WTC11 (cell line): ENCODE measurements at regions not wholly inside any gene's neighbourhood (a gene's known extent, or its start where the extent isn't known, plus 50 kb on each side); places are given as distances from the start of the nearest gene placed in this dataset.

ENCODE experiments used
- ATAC-seq: fragments of 200-7000 bp; cut with Tn5 transposase; 2 replicates; pipeline ENCODE4 v1.10.0; 2021; ENCODE audit warnings: mild to moderate bottlenecking, moderate library complexity
- CTCF ChIA-PET: fragments of 300-600 bp; sonication (Branson Sonifier 250); formaldehyde crosslinking; loops from one replicate; lab custom pipeline; 2021; ENCODE audit warnings: antibody characterized with exemption; lab: Charles Lee
- POLR2A ChIA-PET: fragments of 350-600 bp; sonication (Branson Sonifier 250); formaldehyde crosslinking; loops from one replicate; lab custom pipeline; 2021; ENCODE audit warnings: antibody characterized with exemption; lab: Charles Lee
- DNase-seq: peaks from one replicate; pipeline ENCODE4 v3.0.0; 2021; ENCODE audit warnings: low spot score
- H3K27ac Mint-ChIP-seq: 2 replicates; pipeline ENCODE4 v1.8.0; 2021; ENCODE audit warnings: mixed read lengths
- H3K27me3 Mint-ChIP-seq: 2 replicates; pipeline ENCODE4 v1.8.0; 2021; ENCODE audit warnings: low read depth, mild to moderate bottlenecking, moderate library complexity, mixed read lengths
- H3K36me3 Mint-ChIP-seq: 2 replicates; pipeline ENCODE4 v1.8.0; 2021; ENCODE audit warnings: mixed read lengths
- H3K4me1 Mint-ChIP-seq: 2 replicates; pipeline ENCODE4 v1.8.0; 2022; ENCODE audit warnings: mixed read lengths
- H3K4me3 Mint-ChIP-seq: 2 replicates; pipeline ENCODE4 v1.8.0; 2021; ENCODE audit warnings: mild to moderate bottlenecking, moderate library complexity, mixed read lengths
- H3K9me3 Mint-ChIP-seq: 2 replicates; pipeline ENCODE4 v1.8.0; 2021; ENCODE audit warnings: mixed read lengths
- ATF2 ChIP-seq: sonication (generic); formaldehyde crosslinking; IDR thresholded peaks from 2 replicates; pipeline ENCODE4 v1.8.1; 2022; ENCODE audit warnings: low read depth, missing genetic modification reagents, borderline replicate concordance
- E2F1 ChIP-seq: sonication (generic); formaldehyde crosslinking; IDR thresholded peaks from 2 replicates; pipeline ENCODE4 v1.8.0; 2022; ENCODE audit warnings: mild to moderate bottlenecking, missing genetic modification reagents
- E2F4 ChIP-seq: sonication (generic); formaldehyde crosslinking; IDR thresholded peaks from 2 replicates; pipeline ENCODE4 v1.8.1; 2022; ENCODE audit warnings: low read depth, mild to moderate bottlenecking, moderate library complexity, missing genetic modification reagents, borderline replicate concordance
- ESRRA ChIP-seq: sonication (generic); formaldehyde crosslinking; IDR thresholded peaks from 2 replicates; pipeline ENCODE4 v1.8.1; 2022; ENCODE audit warnings: mild to moderate bottlenecking, missing genetic modification reagents, borderline replicate concordance
- FOXJ3 ChIP-seq: sonication (generic); formaldehyde crosslinking; IDR thresholded peaks from 2 replicates; pipeline ENCODE4 v1.9.0; 2021; ENCODE audit warnings: missing genetic modification reagents, mild to moderate bottlenecking, borderline replicate concordance
- FOXP4 ChIP-seq: sonication (generic); formaldehyde crosslinking; IDR thresholded peaks from 2 replicates; pipeline ENCODE4 v1.8.0; 2022; ENCODE audit warnings: mild to moderate bottlenecking, missing genetic modification reagents
- GABPB1 ChIP-seq: sonication (generic); formaldehyde crosslinking; IDR thresholded peaks from 2 replicates; pipeline ENCODE4 v1.8.1; 2023; ENCODE audit warnings: mild to moderate bottlenecking, missing genetic modification reagents
- IRF2 ChIP-seq: sonication (generic); formaldehyde crosslinking; IDR thresholded peaks from 2 replicates; pipeline ENCODE4 v1.8.0; 2022; ENCODE audit warnings: low read depth, missing genetic modification reagents, borderline replicate concordance
- JAZF1 ChIP-seq: fragments of 250-450 bp; sonication (Bioruptor Pico); IDR thresholded peaks from 2 replicates; pipeline ENCODE4 v1.9.0; 2021; ENCODE audit warnings: moderate library complexity, mild to moderate bottlenecking, inconsistent platforms
- KAT7 ChIP-seq: sonication (generic); formaldehyde crosslinking; IDR thresholded peaks from 2 replicates; pipeline ENCODE4 v1.8.1; 2023; ENCODE audit warnings: missing genetic modification reagents, mild to moderate bottlenecking, borderline replicate concordance
- PREB ChIP-seq: sonication (generic); formaldehyde crosslinking; IDR thresholded peaks from 2 replicates; pipeline ENCODE4 v1.8.1; 2022; ENCODE audit warnings: mild to moderate bottlenecking, missing genetic modification reagents, moderate library complexity, borderline replicate concordance
- RORB ChIP-seq: fragments of 250-450 bp; sonication (Bioruptor Pico); IDR thresholded peaks from 2 replicates; pipeline ENCODE4 v1.9.0; 2021; ENCODE audit warnings: mild to moderate bottlenecking
- SMAD4 ChIP-seq: sonication (generic); formaldehyde crosslinking; IDR thresholded peaks from 2 replicates; pipeline ENCODE4 v1.8.0; 2022; ENCODE audit warnings: mild to moderate bottlenecking, missing genetic modification reagents
- STAT6 ChIP-seq: sonication (generic); formaldehyde crosslinking; conservative IDR thresholded peaks from 2 replicates; pipeline ENCODE4 v1.8.1; 2023; ENCODE audit warnings: mild to moderate bottlenecking, low read depth, missing genetic modification reagents, moderate library complexity
- ZNF138 ChIP-seq: sonication (generic); formaldehyde crosslinking; conservative IDR thresholded peaks from 2 replicates; pipeline ENCODE4 v1.8.1; 2022; ENCODE audit warnings: mild to moderate bottlenecking, moderate library complexity, missing genetic modification reagents
- ZNF219 ChIP-seq: sonication (generic); formaldehyde crosslinking; IDR thresholded peaks from 2 replicates; pipeline ENCODE4 v1.8.0; 2023; ENCODE audit warnings: missing genetic modification reagents, mild to moderate bottlenecking, borderline replicate concordance
- ZNF281 ChIP-seq: sonication (generic); formaldehyde crosslinking; IDR thresholded peaks from 2 replicates; pipeline ENCODE4 v1.8.0; 2023; ENCODE audit warnings: mild to moderate bottlenecking, missing genetic modification reagents
- ZNF671 ChIP-seq: fragments of 250-450 bp; sonication (Bioruptor Pico); IDR thresholded peaks from 2 replicates; pipeline ENCODE4 v1.8.0; 2021; ENCODE audit warnings: mild to moderate bottlenecking

GRCh38 chr10:128608791-128609190 is 482.6 kb upstream of the MKI67 start (continued):
- TF ChIP-seq ZNF281 (CRISPR knock-in tag) (no peak), FOXJ3 (CRISPR knock-in tag) (no peak), ZNF671 (CRISPR knock-in tag) (no peak), FOXP4 (CRISPR knock-in tag) (no peak), ATF2 (CRISPR knock-in tag) (no peak), PREB (CRISPR knock-in tag) (no peak), E2F4 (CRISPR knock-in tag) (no peak), SMAD4 (CRISPR knock-in tag) (no peak), IRF2 (CRISPR knock-in tag) (no peak)
- TF ChIP-seq, all 79 proteins: peak for 0

GRCh38 chr10:128609460-128609859 is 483.2 kb upstream of the MKI67 start:
- no peaks in the 10 kb centered on the region for H3K9me3 Mint-ChIP-seq
- no peak overlapping the region for H3K27ac Mint-ChIP-seq
- DNase-seq (no peak), ATAC-seq (no peak)
- ChIA-PET CTCF (no interaction called here), POLR2A (no interaction called here)
- H3K36me3 Mint-ChIP-seq = no peaks in the 10 kb centered on the region
- no peaks in the 10 kb centered on the region for H3K27me3 Mint-ChIP-seq
- H3K4me3 Mint-ChIP-seq = no peak overlapping the region
- TF ChIP-seq KAT7 (no peak), GABPB1 (CRISPR knock-in tag) (no peak), E2F1 (CRISPR knock-in tag) (no peak), ESRRA (CRISPR knock-in tag) (no peak), ZNF138 (CRISPR knock-in tag) (no peak), STAT6 (CRISPR knock-in tag) (no peak), JAZF1 (CRISPR knock-in tag) (no peak), RORB (no peak), ZNF219 (no peak)
- H3K4me1 Mint-ChIP-seq = no peaks in the 10 kb centered on the region
